ENCODE measurements at regions not wholly inside any gene's neighbourhood (a gene's known extent, or its start where the extent isn't known, plus 50 kb on each side); places are given as distances from the start of the nearest gene placed in this dataset.

DNA sequence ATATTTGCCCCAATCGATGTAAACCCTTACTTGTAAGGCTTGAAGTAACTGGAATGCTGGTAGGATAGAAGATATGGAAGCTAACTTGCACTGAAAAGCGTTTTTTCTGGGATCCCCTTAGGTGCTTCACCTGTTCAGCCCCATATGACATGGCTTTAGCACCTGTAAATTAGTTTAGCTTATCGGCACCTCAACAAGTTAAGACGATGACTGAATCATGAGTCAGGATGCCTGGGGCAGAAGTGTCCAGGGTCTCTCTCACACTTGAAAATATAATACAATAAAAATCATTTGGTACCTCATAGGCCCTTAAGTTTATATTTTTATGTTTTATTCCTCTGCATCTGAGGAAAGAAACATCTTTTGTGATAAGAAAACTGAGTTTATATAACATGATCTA lies 409.2 kb upstream of the LRRC4C start:
- DNase-seq: no peak

DNA sequence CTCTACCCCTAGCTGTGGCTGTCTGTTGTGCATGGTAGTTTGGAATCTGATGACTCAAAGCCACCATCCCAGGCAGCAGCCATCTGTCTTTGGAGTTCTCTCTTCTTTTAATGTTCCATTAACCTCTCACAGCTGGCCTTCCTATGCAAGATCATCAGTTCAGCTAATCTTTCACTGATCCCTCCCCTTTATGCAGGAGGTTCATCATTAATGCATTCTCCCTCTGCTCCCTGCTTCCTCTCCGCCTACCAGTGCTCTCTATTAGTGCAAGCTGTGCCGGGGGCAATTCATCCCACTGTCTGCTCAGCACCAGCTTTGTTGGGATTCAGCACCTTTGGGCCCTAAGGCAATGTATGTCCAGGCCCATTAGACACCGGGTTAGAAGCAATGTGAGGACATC lies 413.0 kb upstream of the LRRC4C start:
- no peak for DNase-seq

DNA sequence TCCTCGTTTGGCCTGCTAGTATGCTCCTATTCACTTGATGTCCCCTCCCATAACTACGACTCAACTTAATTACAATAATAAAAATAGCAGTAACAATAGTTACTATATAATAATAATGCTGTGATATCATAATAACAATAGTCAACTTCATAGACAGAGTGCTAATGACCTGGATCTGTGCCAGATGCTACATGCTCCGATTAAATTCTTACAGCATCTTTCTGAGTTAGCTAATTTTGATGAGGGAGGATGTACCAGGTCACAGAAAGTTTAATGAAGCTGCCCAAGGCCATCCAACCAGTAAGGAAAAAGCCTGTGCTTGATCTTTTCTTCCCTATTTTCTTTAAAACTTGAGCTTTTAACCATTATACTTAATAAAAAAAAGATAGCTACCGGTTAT lies 413.4 kb upstream of the LRRC4C start:
- DNase-seq: no peak

DNA sequence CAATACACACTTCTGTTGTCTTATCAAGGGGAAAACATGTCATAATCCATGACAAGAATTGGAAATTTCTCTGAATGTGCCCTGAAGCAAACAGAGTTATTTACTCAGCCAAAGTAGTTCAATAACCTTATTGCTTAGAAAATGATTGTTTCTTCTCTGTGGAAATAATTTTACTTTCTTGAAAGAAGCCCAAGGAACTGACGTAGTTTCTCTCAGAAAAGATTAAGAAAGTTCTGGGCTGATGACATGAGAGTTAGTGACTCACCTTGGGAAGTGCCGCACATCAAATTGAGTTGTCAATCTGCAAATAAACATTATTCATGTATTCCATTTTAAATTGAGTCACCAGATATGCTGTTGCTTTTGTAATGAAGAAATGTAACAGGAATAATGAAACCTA lies 418.6 kb upstream of the LRRC4C start:
- DNase-seq: no peak

DNA sequence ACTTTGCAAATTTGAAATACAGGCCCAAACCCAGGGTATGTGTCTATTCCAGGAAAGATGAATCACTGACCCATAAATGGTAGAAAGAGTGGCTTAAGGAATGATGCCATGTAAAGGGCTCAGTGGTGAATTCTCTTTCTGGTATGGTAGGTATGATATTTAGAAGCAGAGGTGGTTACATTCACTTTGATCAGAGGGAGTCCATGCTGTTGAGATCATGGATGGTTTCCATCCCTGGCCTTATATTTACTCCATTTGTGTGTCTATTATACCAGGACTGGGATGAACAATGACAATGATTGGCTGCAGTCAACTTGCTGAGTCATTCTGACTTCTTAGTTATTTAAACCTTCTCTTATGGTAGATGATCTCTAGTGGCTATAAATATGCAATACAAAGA lies 419.8 kb upstream of the LRRC4C start:
- DNase-seq: no peak

DNA sequence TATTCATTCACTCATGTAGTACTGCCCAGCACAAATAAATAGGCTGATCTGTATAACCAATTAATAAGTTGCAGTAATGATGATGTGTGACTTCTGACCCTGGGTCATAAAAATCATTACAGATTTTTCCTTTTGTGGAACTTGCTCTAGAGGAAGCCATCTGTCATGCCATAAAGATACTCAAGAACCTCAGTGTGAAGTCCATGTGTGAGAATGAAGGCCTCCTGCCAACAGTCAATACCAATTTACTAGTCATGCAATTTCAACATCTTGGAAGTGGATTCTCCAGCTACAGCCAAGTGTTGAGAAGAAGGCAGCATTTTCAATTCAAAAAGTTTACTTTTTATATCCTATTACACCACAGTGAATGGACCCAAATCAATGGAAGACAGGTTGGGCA lies 435.6 kb upstream of the LRRC4C start:
- no peak for DNase-seq

DNA sequence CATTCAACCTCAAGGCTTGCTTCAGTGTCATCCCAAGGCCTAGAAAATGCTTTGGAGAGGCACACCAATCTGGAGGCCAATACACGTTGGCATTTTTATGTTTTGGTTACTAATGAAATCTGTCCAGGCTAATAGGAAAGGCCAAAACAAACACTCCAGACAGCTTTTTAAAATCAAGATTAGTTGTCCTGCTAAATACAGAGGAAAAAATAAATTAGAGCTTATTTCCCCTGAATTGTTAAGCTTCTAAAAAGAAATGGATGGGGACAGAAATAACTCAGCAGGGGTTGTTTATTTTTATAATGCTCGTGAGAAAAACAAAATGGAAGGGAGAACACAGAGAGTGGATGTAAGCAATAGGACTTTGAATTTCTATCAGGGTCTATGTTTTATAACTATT lies 438.5 kb upstream of the LRRC4C start:
- no peak for DNase-seq

DNA sequence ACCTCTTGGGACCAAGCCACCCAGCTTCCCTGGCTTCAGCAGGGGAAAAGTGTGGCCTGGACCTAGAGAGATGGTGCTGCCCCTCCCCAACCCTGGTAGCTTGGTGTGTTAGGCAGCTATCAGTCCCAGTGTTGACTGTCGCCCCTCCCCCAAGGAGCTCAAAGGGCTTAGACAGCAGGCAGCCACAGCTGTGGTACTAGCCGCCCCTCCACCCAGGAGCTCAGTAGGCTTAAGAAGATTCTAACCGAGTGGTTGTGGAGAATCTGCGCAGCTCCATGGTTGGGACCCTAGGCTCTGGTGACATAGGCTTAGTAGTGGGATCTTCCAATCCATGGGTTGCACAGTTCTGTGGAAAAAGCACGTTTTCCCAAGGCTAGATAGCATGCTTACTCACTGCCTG lies 458.4 kb upstream of the LRRC4C start:
- DNase-seq: no peak

DNA sequence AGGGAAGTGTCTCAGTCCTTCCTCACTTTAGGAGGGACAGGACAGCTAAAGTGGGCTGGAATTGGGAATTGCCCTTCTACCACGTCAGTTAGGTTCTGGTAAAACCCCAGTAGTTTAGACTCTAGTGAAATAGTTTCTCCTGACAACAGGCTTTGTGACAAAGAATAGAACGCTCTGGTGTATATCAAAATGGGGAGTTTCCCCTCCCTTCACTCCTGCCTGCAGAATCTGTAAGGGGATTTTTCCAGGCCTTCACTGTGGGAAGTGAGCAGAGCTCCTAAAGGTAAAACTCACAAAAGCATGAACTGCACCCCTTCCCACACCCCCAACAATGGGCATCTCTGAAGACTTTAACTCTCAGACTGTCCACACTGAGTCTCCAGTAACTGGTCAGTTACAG lies 460.9 kb upstream of the LRRC4C start:
- DNase-seq: no peak

DNA sequence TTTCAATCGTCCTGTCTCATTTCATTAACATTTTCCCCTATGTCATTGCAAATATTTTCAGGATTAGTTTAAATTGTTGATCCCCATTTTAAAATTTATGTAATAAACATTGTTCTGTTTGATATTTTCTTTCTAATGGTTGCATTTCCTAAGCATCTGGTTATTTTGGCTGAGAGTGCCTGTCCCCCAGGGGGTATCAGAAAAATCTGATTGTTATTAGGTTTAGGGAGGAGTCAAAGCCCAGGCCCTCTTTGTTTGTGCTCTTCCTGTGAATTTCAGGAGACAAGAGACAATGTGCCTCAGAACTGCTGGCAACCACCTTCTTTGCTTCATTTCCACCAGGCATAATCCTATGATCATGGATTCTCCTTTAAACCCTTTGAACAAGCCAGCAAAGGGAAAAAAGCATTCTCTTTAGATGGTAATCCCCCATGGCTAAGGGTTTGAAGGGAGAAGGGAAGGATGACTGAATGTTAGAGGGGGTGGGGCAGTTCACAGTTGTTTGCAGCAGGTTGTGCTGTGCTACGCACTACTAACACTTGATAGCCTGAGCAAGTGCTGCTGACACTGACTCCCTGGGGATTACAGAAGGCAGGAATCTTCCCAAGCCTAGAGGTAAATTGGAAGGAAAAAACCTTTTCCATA lies 462.4 kb upstream of the LRRC4C start:
- DNase-seq: no peak

DNA sequence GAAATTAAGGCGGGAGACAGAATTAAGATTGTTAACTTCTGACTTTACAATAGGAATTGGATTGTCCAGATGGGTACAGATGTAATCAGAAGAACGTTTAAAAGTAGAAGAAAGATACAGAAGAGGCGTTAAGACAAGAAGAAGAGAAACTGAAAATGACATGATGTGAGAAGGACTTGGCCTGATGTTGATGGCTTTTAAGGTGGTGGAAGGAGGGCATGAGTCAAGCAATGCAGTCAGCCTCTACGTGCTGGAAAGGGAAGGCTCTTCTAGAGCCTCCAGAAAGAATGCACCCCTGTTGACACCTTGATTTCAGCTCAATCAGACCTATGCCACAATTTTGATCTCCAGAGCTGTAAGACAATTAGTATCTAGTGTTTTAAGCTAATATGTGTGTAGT lies 466.9 kb upstream of the LRRC4C start:
- no peak for DNase-seq

DNA sequence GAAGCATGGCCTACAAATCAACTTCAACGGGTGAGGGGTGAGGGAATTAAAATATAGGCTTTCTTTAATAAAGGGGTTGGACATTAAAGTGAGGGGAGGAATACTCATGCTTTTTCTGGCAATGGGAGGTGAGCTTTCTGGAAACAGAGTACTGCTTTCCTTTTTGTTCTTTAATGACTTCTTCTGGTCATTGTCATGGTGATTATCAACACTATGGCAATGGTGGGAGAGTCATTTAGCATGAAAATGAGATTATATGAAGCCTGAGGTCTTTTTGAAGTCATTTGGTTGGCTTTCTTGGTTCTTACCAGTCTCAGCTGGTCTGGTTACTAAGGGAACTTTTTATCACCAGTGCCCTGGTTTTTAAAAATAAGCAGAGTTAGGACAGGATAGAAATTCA lies 475.8 kb upstream of the LRRC4C start:
- no peak for DNase-seq

DNA sequence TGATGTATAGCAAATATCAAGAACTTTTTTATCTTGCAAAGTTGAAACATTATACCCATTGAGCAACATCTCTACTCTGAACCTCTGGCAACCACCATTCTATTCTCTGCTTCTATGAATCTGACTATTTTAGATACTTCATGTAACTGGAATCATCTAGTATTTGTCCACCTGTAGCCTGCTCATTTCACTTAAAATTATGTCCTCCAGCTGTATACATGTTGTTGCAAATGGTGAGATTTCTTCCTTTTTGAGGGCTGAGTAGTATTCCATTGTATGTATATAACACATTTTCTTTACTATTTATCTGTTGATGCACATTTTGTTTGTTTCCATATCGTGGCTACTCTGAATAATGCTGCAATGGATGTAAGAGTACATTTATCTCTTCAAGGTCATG lies 476.3 kb upstream of the LRRC4C start:
- no peak for DNase-seq

DNA sequence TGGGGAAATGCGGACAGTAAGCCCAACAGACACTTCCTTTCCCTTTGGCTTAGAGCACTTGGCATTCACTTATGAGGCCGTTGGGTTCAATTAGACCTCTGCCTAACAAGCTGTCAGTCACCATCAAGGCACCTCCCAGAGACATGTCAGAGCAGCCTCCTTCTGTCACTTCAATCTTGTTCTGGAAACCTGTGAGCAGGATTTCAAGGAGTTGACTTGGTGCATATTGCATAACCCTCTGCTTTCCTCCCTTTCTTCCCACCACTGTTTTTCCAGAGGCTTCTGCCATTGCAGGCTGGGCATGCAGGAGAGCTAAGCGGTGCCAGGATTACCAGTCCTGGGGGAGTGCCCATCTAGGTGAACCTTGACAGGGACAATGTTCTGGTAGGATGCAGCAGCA lies 484.2 kb upstream of the LRRC4C start:
- no peak for DNase-seq

DNA sequence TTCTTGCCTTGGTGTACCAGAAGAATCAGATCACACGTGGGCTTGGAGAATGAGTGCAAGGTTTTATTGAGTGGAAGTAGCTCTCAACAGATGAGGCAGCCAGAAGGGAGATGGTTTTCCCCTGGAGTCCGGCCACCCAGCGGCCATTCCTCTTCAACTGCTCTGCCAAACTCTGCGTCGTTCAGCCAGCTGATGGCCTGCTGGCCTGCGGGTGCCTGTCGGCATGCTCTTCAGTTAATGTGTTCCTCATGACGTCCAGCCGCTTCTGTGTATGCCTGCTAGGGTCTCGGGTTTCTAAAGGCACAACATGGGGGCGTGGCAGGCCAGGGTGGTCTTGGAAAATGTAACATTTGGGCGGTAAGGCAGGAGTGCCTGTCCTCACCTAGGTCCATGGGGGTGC lies 487.9 kb upstream of the LRRC4C start:
- no peak for DNase-seq

DNA sequence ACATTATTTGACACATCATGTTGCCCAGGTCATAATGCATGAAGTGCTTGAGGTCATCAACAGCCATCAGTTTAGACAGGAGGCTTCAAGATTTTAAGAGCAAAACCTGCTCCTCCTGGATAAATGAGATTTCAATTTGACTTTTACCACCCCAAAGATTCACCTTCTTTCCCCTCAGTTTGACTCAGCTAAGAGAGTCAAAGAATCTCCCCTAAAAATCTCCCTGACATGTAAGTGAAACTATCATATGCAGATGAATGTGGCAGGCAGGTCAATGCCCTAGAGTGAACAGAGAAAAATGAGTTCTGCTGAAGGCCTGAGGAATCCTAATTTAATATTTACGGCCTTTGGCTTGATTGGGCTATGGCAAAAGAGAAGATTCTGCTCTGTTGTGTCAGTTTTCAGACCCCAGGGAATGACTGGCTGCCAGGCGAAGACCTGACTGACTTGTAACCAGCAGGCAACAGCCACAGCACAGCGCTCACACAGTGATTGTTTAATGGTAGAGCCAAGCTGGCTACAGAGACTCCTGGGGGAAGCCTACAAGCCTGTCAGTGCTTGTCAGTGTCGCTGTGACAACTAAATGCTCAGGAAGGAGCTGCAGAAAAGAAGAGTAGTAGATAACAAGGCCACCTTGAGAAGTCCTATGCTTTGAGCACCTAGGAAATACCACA lies 491.2 kb upstream of the LRRC4C start:
- DNase-seq: no peak

DNA sequence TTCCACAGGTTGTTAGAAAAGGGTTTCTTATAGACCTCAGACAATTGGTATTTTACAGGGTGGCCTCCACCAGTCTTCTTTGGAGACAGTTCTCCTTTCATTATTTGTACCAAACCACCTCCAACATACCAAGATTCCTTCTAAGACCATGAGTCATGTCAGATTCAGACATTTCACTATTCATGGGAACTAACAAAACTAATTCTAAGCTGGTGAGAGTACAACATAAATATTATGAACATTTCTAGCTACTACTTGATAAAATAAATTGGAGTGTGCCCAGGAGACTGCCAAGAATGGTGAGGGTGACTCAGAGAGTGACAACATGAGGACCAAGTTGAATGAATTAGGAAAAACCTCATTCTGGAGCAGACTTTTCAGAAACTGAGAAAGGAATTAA lies 494.6 kb upstream of the LRRC4C start:
- DNase-seq: no peak

DNA sequence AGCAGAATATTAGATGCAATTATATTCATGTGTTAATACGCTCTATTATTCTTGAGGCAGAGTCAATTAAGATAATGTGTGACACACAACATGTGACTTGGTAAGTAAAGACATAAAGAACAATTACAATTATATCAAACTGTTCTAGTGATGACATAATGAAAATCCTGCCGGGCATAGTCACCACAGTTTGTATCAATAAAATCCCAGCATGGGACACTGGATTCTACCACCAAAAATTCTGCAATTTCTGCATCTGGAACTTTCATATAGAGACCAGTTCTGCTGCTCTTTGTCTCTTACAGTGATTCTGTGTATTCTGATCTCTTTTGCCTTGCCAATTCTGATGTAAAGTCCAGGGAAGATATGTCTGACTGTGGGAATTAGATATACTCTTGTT lies 495.6 kb upstream of the LRRC4C start:
- DNase-seq: no peak

DNA sequence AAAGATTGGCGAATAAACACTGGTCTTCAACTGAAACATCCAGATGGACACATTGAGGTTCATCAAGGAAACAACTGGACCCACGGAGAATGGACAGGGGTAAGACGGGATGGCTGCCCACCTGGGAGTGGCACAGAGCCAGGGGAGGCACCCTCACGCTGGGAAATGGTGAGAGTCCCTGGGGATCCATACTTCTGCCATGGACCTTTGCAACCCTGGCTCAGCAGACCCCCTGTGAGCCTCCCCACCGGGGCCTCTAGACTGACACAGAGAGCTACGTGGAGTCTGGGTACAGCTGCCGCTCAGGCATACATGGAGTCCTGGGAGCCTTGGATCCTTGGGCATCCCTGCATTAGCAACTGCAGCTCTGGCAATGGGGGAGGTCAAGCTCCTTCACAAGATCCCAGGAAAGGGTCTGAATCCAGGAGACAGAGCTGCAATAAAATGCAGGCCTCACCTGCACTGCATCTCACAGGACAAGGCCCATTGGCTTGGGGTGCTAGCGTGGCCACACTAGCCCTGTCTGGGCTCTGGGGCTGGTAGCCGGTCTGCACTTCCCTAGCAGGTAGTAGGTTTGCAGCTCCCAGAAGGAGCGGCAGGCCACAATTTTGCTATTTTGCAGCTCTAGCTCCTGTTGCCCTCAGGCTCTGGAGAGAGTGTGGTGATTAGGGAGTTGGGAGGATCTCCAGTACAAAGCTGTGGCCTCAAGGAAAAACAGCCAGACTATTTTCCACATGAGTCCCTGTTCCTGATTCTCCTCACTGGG lies 496.4 kb upstream of the LRRC4C start:
- no peak for DNase-seq

DNA sequence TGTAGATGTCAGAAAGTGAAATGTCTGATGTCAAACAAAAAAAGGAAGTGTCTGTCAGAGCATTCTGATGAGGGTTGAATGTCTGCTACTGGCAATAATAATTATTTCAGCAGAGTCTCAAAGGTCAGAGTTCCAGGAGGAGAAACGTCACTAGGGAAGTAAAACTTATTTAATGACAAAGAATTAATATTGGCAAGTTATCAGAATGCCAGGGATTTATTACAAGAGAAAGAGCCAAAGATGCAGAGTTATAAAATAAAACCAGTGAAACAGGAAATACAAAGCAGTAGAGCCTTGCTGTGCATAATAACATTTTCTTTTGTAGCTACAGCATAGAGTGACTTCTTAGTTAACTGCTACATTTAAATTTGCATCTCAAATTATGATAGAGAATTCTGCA lies 504.0 kb upstream of the LRRC4C start:
- DNase-seq: no peak

DNA sequence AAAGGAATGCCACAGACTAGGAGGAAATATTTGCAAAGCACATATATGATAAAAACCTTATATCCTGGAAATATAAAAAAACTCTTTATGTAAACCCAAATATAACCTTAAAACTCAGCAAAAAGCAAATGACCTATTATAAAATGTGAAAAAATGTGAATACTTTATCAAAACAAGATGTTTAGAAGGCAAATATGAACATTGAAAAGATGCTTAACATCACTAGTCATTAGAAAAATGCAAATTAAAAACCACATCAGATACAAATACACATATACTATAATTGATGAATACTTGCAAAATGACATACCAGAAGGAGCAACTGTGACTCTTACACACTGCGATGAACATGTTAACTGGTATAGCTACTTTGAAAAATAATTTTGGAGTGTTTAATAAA lies 511.2 kb upstream of the LRRC4C start:
- no peak for DNase-seq

DNA sequence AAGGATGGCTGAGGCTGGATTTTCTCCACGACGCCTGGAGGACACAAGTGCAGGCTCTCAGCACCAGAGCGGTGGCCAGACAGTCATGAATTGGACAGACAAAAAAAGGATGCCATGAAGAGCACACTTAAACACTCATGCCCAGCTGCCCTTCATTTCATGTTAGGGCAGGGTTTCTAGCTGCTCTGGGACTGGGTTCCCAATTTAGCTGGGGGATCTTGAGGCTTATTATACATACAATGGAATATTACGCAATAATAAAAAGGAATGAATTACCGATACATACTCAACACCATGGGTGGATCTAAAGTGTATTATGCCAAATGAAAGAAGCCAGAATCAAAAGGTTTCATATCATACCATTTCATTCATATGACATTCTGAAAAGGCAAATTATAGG lies 512.1 kb upstream of the LRRC4C start:
- DNase-seq: no peak

DNA sequence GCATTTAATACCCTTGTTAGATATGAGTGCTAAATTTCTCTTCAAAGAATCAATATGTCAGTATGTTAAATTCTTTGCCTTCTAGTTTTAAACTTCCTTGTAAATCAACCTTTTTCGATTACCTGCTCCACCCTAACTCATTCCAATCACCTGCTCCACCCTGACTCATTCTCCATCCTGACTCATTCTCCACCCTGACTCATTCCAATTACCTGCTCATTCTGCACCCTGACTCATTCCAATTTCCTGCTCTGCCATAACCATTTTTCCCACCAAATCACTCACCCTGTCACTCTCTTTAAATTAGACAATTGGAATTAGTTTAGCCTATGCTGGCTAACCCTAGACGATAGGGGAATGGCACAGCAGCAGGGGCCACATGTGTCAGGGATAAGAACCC lies 519.5 kb upstream of the LRRC4C start:
- DNase-seq: no peak

DNA sequence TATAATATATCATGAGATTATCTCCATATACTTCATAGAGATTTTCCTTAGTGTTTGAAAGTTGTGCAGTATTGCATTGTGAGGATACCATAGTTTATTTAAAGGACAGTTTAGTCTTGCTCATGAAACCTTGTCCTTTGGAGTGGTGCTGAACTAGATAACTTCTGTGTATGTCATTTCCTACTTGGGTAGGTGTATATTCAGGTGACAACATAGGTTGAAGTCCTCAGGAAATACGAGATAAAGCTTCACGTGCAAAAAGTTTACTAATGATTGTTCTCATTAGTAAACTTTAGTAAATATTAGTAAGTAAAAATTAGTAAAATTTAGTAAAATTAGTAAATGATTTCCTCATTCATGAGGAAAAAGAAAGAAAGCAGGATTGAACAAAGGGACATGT lies 521.3 kb upstream of the LRRC4C start:
- DNase-seq: no peak

DNA sequence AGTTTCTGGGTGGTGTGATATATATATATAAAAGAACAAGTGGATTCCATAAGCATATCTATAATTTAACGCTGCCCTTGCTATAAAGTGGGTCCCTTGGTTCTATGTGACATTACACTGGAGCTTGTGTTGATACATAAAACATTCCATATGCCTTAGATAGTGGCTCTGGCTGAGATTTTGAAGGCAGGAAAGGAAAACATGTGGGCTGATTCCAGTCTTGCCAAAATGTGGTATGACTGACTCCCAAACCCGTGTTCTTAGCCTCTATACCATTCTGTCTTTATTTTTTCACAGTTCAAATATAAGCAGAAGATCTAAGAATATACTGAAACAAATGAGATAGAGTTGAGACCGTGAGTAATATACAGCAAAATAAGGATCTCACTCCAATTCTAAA lies 522.8 kb upstream of the LRRC4C start:
- DNase-seq: no peak

All from activated T-cell treated with anti-CD3 and anti-CD28 coated beads, Interleukin-2, amount 50 U/mL, for 48 hours (primary cell).